Neuronal stem cell (in vitro differentiated cells): ENCODE measurements at regions not wholly inside any gene's neighbourhood (a gene's known extent, or its start where the extent isn't known, plus 50 kb on each side); places are given as distances from the start of the nearest gene placed in this dataset.

Experiments used
- DNase-seq: peaks from one replicate; pipeline ENCODE4 v3.0.0-alpha.2; 2013; ENCODE audit warnings: low spot score
- H2AFZ ChIP-seq: one replicate; pipeline ENCODE4 v1.6.1; 2013; ENCODE audit warnings: mild to moderate bottlenecking, low read length, inconsistent platforms
- H2AK5ac ChIP-seq: 2 replicates; pipeline ENCODE4 v1.6.1; 2013; ENCODE audit warnings: low read depth, mild to moderate bottlenecking, inconsistent platforms, low read length, moderate library complexity, mixed read lengths
- H2BK120ac ChIP-seq: 2 replicates; pipeline ENCODE4 v1.6.1; 2013; ENCODE audit warnings: low read depth, mild to moderate bottlenecking, inconsistent platforms, low read length, moderate library complexity, mixed read lengths
- H2BK12ac ChIP-seq: one replicate; pipeline ENCODE4 v1.6.1; 2013; ENCODE audit warnings: low read length, inconsistent platforms
- H2BK15ac ChIP-seq: 2 replicates; pipeline ENCODE4 v1.6.1; 2013; ENCODE audit warnings: mild to moderate bottlenecking, low read length, inconsistent platforms, mixed read lengths
- H2BK5ac ChIP-seq: one replicate; pipeline ENCODE4 v1.6.1; 2013; ENCODE audit warnings: inconsistent platforms, mild to moderate bottlenecking, low read length, moderate library complexity
- H3K14ac ChIP-seq: one replicate; pipeline ENCODE4 v1.6.1; 2013; ENCODE audit warnings: low read length, inconsistent platforms
- H3K18ac ChIP-seq: 2 replicates; pipeline ENCODE4 v1.6.1; 2013; ENCODE audit warnings: low read length, inconsistent platforms
- H3K23ac ChIP-seq: 2 replicates; pipeline ENCODE4 v1.6.1; 2013; ENCODE audit warnings: low read depth, mild to moderate bottlenecking, mixed read lengths, low read length, inconsistent platforms; ENCODE audit not compliant: poor library complexity
- H3K27ac ChIP-seq: replicated peaks from 3 replicates; pipeline ENCODE4 v1.5.1; 2013; ENCODE audit warnings: low read length, inconsistent platforms
- H3K27me3 ChIP-seq, 3 experiments: 2 replicates each; pipeline ENCODE4 v1.6.1; 2013; ENCODE audit warnings: low read length in 3 of 3, mild to moderate bottlenecking in 2 of 3, inconsistent platforms in 1 of 3, low read depth in 1 of 3, mixed read lengths in 1 of 3, moderate library complexity in 1 of 3; ENCODE audit not compliant: control insufficient read depth in 3 of 3, insufficient read depth in 3 of 3
- H3K36me3 ChIP-seq, 2 donors: replicated peaks in 1 of 2; 2 replicates each; pipeline ENCODE4 v1.6.1; 2013; ENCODE audit warnings: low read length in 2 of 2; ENCODE audit not compliant: control insufficient read depth in 2 of 2, insufficient read depth in 2 of 2
- H3K4ac ChIP-seq: 2 replicates; pipeline ENCODE4 v1.6.1; 2013; ENCODE audit warnings: inconsistent platforms, mild to moderate bottlenecking, low read length, moderate library complexity
- H3K4me1 ChIP-seq, 2 donors: 1 replicate in 1 of 2; 2 replicates in 1 of 2; pipeline ENCODE4 v1.6.1; 2013; ENCODE audit warnings: low read length in 2 of 2, low read depth in 1 of 2; ENCODE audit not compliant: control insufficient read depth in 2 of 2, insufficient read depth in 1 of 2
- H3K4me2 ChIP-seq: one replicate; pipeline ENCODE4 v1.6.1; 2013; ENCODE audit warnings: mild to moderate bottlenecking, low read length, inconsistent platforms; ENCODE audit not compliant: insufficient read depth, poor library complexity, severe bottlenecking
- H3K4me3 ChIP-seq, 2 donors: 2 replicates each; pipeline ENCODE4 v1.5.1; 2013; ENCODE audit warnings: low read length in 2 of 2, mild to moderate bottlenecking in 2 of 2, inconsistent platforms in 1 of 2, moderate library complexity in 1 of 2
- H3K79me1 ChIP-seq: one replicate; pipeline ENCODE4 v1.6.1; 2013; ENCODE audit warnings: low read depth, mild to moderate bottlenecking, inconsistent platforms, low read length, moderate library complexity
- H3K9ac ChIP-seq: one replicate; pipeline ENCODE4 v1.6.1; 2013; ENCODE audit warnings: mild to moderate bottlenecking, low read depth, low read length, inconsistent platforms; ENCODE audit not compliant: poor library complexity
- H3K9me3 ChIP-seq, 2 donors: replicated peaks in 1 of 2; 2 replicates each; pipeline versions ENCODE3 to v1.6.1; 2013; ENCODE audit warnings: low read length in 2 of 2, mild to moderate bottlenecking in 2 of 2, inconsistent platforms in 1 of 2, low read depth in 1 of 2, mixed read lengths in 1 of 2, moderate library complexity in 1 of 2; ENCODE audit not compliant: control insufficient read depth in 2 of 2, insufficient read depth in 1 of 2
- H4K8ac ChIP-seq: one replicate; pipeline ENCODE4 v1.6.1; 2013; ENCODE audit warnings: low read depth, mild to moderate bottlenecking, inconsistent platforms, low read length, moderate library complexity
- H4K91ac ChIP-seq: one replicate; pipeline ENCODE4 v1.6.1; 2013; ENCODE audit warnings: low read length, low read depth, mild to moderate bottlenecking, inconsistent platforms; ENCODE audit not compliant: poor library complexity
- WGBS, 2 donors: extraction: QIAGEN DNeasy Blood & Tissue Kit; methylation state at CpG; one replicate each; pipeline ENCODE4 v1.1.7; 2013; ENCODE audit warnings: missing lambda C conversion rate in 2 of 2, mixed read lengths in 1 of 2; ENCODE audit not compliant: insufficient read length in 2 of 2, insufficient replicate concordance in 1 of 2; ENCODE audit errors: extremely low coverage in 2 of 2; 5-methylcytosine and 5-hydroxymethylcytosine counted together

DNA sequence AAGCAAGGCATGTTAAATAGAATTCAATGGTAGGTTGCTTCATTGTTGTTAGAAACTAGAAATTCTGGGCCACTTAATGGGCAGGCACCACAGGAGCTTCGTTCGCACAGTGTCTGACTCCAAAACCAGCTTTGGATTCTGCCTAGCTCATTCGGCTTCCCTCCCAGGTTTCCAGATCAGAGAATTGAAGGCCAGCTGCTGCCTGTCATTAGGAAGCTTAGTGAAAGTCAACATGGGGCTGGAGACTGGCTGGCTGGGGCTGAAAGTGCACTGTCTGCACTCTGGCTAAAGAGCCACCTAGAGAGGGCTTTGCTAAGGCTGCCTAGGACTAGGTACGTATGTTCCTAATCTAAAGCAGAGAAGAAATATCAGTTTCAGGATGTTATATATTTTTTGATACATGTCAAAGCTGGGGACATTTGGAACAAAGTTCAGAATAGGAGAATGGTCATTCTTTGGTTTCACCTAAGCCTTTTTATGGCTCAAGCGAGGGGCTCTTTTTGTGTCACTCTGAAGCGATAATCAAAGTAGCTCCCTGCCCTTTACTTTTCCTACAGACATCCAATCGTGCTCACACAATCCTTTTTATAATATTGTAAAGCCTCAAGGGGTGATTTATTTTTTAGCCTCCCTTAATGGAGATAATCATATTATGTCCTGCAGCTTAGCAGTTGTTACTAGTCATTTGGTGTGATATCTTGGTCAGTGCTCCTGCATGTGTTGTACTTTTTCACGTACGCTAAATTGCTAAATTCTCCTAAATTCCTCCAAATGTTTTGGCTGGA lies 238.5 kb upstream of the NAV3 start:
- Histone ChIP-seq H3K4me3 (no peak overlapping the region), H3K9ac (no peak overlapping the region), H3K4me1 (peaks cover 0 to 3% of the 10 kb centered on the region in 2 donors), H3K4ac (no peak overlapping the region), H3K36me3 (no peaks in the 10 kb centered on the region), H3K27me3 (no peaks in the 10 kb centered on the region), H3K23ac (no peak overlapping the region), H2BK12ac (no peak overlapping the region), H2BK5ac (no peak overlapping the region), H3K79me1 (no peaks in the 10 kb centered on the region), H2AK5ac (no peak overlapping the region), H3K4me2 (no peak overlapping the region), H2BK15ac (no peak overlapping the region), H4K8ac (no peak overlapping the region), H3K9me3 (no peaks in the 10 kb centered on the region), H2BK120ac (no peak overlapping the region), H3K27ac (no peak overlapping the region), H3K14ac (no peak overlapping the region), H4K91ac (no peak overlapping the region), H2AFZ (peak overlapping the region; percentile 37), H3K18ac (no peak overlapping the region)
- no CpG with 5 or more reads among the region's 9 CpGs for WGBS, 2 donors
- DNase-seq, result peak; percentile 42

DNA sequence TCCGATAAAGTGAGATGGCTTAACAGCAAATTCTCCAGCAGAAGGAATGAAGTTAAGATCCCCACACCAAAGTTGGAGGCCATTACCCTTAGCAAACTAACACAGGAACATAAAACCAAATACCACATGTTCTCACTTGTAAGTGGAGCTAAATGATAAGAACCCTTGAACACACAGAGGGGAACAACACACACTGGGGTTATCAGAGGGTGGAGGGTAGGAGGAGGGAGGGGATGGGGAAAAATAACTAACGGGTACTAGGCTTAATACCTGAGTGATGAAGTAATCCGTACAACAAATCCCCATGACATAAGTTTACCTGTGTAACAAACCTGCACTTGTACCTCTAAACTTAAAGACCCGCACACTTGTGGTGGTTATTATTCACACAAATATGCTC lies 240.4 kb upstream of the NAV3 start:
- no peak overlapping the region for H3K23ac ChIP-seq
- H2BK120ac ChIP-seq, result no peak overlapping the region
- H2BK12ac ChIP-seq, result no peak overlapping the region
- H3K18ac ChIP-seq, result no peak overlapping the region
- H2AK5ac ChIP-seq, result no peak overlapping the region
- H3K4me1 ChIP-seq, result peaks cover 0 to 3% of the 10 kb centered on the region in 2 donors
- no peak overlapping the region for H3K4me3 ChIP-seq
- H2BK5ac ChIP-seq, result no peak overlapping the region
- no peak overlapping the region for H3K4ac ChIP-seq
- H2BK15ac ChIP-seq, result no peak overlapping the region
- H3K79me1 ChIP-seq, result no peaks in the 10 kb centered on the region
- no peak overlapping the region for H2AFZ ChIP-seq
- H3K27me3 ChIP-seq, result no peaks in the 10 kb centered on the region
- no peak overlapping the region for H3K27ac ChIP-seq
- H3K36me3 ChIP-seq, result no peaks in the 10 kb centered on the region
- WGBS, 2 donors, result no CpG with 5 or more reads among the region's 4 CpGs
- H3K14ac ChIP-seq, result no peak overlapping the region
- H3K9ac ChIP-seq, result no peak overlapping the region
- no peak for DNase-seq
- no peak overlapping the region for H3K4me2 ChIP-seq
- H4K91ac ChIP-seq, result no peak overlapping the region
- H3K9me3 ChIP-seq, result no peaks in the 10 kb centered on the region
- H4K8ac ChIP-seq, result no peak overlapping the region

DNA sequence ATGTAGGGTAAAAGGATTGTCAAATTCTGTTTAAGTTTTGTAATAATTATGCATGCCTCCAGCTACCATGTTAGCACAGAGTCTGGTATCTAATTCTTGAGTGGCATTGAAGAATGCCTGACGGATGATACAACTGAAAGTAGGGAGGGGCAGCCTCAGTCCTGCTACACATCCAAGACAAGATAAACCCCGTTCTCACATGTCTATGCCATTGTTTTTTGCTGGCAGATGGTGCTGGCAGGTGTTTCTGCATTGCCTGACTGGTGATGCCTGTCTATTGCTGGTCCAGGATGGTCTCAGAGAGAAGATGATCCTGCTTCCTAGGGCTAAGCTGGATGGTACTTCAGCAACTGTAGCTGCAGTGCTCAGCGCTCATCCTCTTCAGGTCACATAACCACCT lies 245.8 kb upstream of the NAV3 start:
- Histone ChIP-seq H3K18ac (no peak overlapping the region), H3K4ac (no peak overlapping the region), H3K9me3 (no peaks in the 10 kb centered on the region), H2BK120ac (no peak overlapping the region), H3K23ac (no peak overlapping the region), H2BK15ac (no peak overlapping the region), H2AK5ac (no peak overlapping the region), H2BK12ac (no peak overlapping the region), H3K9ac (no peak overlapping the region), H3K36me3 (no peaks in the 10 kb centered on the region), H3K79me1 (no peaks in the 10 kb centered on the region), H3K4me3 (no peak overlapping the region), H3K27ac (no peak overlapping the region), H4K8ac (no peak overlapping the region), H3K27me3 (no peaks in the 10 kb centered on the region), H4K91ac (no peak overlapping the region), H2BK5ac (no peak overlapping the region), H2AFZ (no peak overlapping the region), H3K4me2 (no peak overlapping the region), H3K14ac (no peak overlapping the region), H3K4me1 (no peaks in the 10 kb centered on the region)
- no peak for DNase-seq
- no CpG with 5 or more reads among the region's 3 CpGs for WGBS, 2 donors

DNA sequence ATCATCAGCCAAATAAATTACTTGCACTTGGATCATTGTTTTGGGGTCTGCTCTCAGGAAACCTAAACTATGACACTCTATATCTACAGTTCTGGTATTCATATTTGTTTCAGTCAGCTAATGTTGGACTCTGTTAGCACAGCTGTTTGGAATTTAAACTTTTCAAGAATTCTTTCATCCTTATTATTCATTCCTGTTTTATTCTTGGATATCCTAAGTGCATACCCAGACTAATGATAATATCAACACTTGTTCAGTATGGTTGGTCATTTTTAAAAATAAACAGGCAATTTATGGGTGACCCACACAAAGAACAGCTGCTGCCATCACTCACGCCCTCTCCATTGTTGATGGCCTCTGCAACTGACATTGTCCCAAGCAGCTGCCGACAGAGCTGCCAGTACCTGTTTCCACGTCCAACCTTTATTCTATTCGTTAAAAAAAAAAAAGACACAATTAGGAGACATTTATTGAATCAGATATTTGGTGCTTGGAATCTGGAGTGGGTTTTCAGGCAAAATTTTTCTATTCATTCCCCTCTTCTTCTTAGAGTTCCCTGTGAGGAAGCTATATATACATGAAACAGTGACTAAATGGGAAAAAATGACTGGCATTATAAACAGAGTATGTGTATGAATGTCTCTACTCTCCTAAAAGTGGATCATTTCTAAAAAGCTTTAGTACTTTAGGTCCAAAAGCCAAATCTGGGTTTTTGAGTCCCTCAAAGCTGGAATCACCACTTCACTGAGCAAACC lies 252.1 kb upstream of the NAV3 start:
- Histone ChIP-seq H2BK120ac (no peak overlapping the region), H3K14ac (no peak overlapping the region), H3K27me3 (no peaks in the 10 kb centered on the region), H3K4me2 (no peak overlapping the region), H4K8ac (no peak overlapping the region), H3K23ac (no peak overlapping the region), H3K9ac (no peak overlapping the region), H3K36me3 (no peaks in the 10 kb centered on the region), H2AK5ac (no peak overlapping the region), H3K4ac (no peak overlapping the region), H3K27ac (no peak overlapping the region), H2AFZ (no peak overlapping the region), H3K4me1 (no peaks in the 10 kb centered on the region), H3K79me1 (no peaks in the 10 kb centered on the region), H3K18ac (no peak overlapping the region), H2BK5ac (no peak overlapping the region), H3K9me3 (no peaks in the 10 kb centered on the region), H2BK15ac (no peak overlapping the region), H3K4me3 (no peak overlapping the region), H4K91ac (no peak overlapping the region), H2BK12ac (no peak overlapping the region)
- WGBS, 2 donors, result no CpG with 5 or more reads among the region's 4 CpGs
- DNase-seq, result no peak
